ENCODE measurements at regions not wholly inside any gene's neighbourhood (a gene's known extent, or its start where the extent isn't known, plus 50 kb on each side); places are given as distances from the start of the nearest gene placed in this dataset.
A peak's percentile ranks its signal among the peaks of the same experiment; 100 is the strongest.

- intact Hi-C loops (cut with micrococcal nuclease) = no loop called here
- ChIA-PET POLR2A (interaction anchor here (1.0 kb wide), 1 partner anchor 14 kb away, joined by 3 read pairs; no protein-coding TSS in a partner anchor), CTCF (no interaction called here)
- Mint-ChIP-seq H3K4me3 (ENCODE audit: unreplicated experiment) (no peak overlapping the region), H3K9me3 (ENCODE audit: unreplicated experiment) (peaks cover under 1% of the 10 kb centered on the region), H3K27ac (ENCODE audit: low read depth, unreplicated experiment) (no peak overlapping the region), H3K36me3 (ENCODE audit: insufficient read depth, unreplicated experiment) (peaks cover 7% of the 10 kb centered on the region), H3K27me3 (ENCODE audit: insufficient read depth, unreplicated experiment) (no peaks in the 10 kb centered on the region), H3K4me1 (ENCODE audit: insufficient read depth, unreplicated experiment) (peaks cover 18% of the 10 kb centered on the region)
- TF ChIP-seq CTCF (IDR thresholded peaks at IDR 0.05; ENCODE audit: unreplicated experiment) = no peak
- peak; percentile 62 for DNase-seq (ENCODE audit: unreplicated experiment)
- no TSS peak for BruUV-seq (replicated peaks)
These were observed 586.4 kb upstream of the ZEB2 start for GRCh38 chr2:145106293-145106692.

GRCh38 chr2:145102706-145103105 is 582.8 kb upstream of the ZEB2 start:
- Mint-ChIP-seq H3K4me3 (ENCODE audit: unreplicated experiment) (no peak overlapping the region), H3K4me1 (ENCODE audit: insufficient read depth, unreplicated experiment) (peaks cover 16% of the 10 kb centered on the region), H3K27me3 (ENCODE audit: insufficient read depth, unreplicated experiment) (no peaks in the 10 kb centered on the region), H3K27ac (ENCODE audit: low read depth, unreplicated experiment) (no peak overlapping the region), H3K9me3 (ENCODE audit: unreplicated experiment) (no peaks in the 10 kb centered on the region), H3K36me3 (ENCODE audit: insufficient read depth, unreplicated experiment) (peaks cover 7% of the 10 kb centered on the region)
- BruUV-seq (replicated peaks) = no TSS peak
- ChIA-PET CTCF (no interaction called here), POLR2A (interaction anchor here (0.7 kb wide), 1 partner anchor 131 kb away, joined by 3 read pairs; no protein-coding TSS in a partner anchor)
- DNase-seq (ENCODE audit: unreplicated experiment) = no peak
- intact Hi-C loops (cut with micrococcal nuclease) = no loop called here
- TF ChIP-seq CTCF (IDR thresholded peaks at IDR 0.05; ENCODE audit: unreplicated experiment) = no peak

GRCh38 chr2:145100301-145100700 is 580.4 kb upstream of the ZEB2 start:
- ChIA-PET CTCF (no interaction called here), POLR2A (no interaction called here)
- H3K36me3 Mint-ChIP-seq (ENCODE audit: insufficient read depth, unreplicated experiment) = peaks cover 7% of the 10 kb centered on the region
- DNase-seq (ENCODE audit: unreplicated experiment) = no peak
- no peak overlapping the region for H3K4me3 Mint-ChIP-seq (ENCODE audit: unreplicated experiment)
- no peak for TF ChIP-seq CTCF (IDR thresholded peaks at IDR 0.05; ENCODE audit: unreplicated experiment)
- BruUV-seq (replicated peaks) = no TSS peak
- H3K9me3 Mint-ChIP-seq (ENCODE audit: unreplicated experiment) = no peaks in the 10 kb centered on the region
- intact Hi-C loops (cut with micrococcal nuclease) = no loop called here
- H3K4me1 Mint-ChIP-seq (ENCODE audit: insufficient read depth, unreplicated experiment) = peaks cover 20% of the 10 kb centered on the region
- H3K27me3 Mint-ChIP-seq (ENCODE audit: insufficient read depth, unreplicated experiment) = no peaks in the 10 kb centered on the region
- no peak overlapping the region for H3K27ac Mint-ChIP-seq (ENCODE audit: low read depth, unreplicated experiment)

- peaks cover 32% of the 10 kb centered on the region for H3K4me1 Mint-ChIP-seq (ENCODE audit: insufficient read depth, unreplicated experiment)
- CTCF ChIA-PET = no interaction called here
- intact Hi-C loops (cut with micrococcal nuclease) = no loop called here
These were observed 576.7 kb upstream of the ZEB2 start for GRCh38 chr2:145096582-145096981.

More at GRCh38 chr2:145096582-145096981, 576.7 kb upstream of the ZEB2 start:
- no peaks in the 10 kb centered on the region for H3K36me3 Mint-ChIP-seq (ENCODE audit: insufficient read depth, unreplicated experiment)
- H3K4me3 Mint-ChIP-seq (ENCODE audit: unreplicated experiment) = no peak overlapping the region
- no peak for DNase-seq (ENCODE audit: unreplicated experiment)
- no peaks in the 10 kb centered on the region for H3K9me3 Mint-ChIP-seq (ENCODE audit: unreplicated experiment)
- H3K27ac Mint-ChIP-seq (ENCODE audit: low read depth, unreplicated experiment) = peak overlapping the region; percentile 57
- no peak for TF ChIP-seq CTCF (IDR thresholded peaks at IDR 0.05; ENCODE audit: unreplicated experiment)
- POLR2A ChIA-PET = no interaction called here
- H3K27me3 Mint-ChIP-seq (ENCODE audit: insufficient read depth, unreplicated experiment) = no peaks in the 10 kb centered on the region
- BruUV-seq (replicated peaks) = no TSS peak

All from MCF 10A (cell line).